HL-60 (cell line): ENCODE measurements at regions not wholly inside any gene's neighbourhood (a gene's known extent, or its start where the extent isn't known, plus 50 kb on each side); places are given as distances from the start of the nearest gene placed in this dataset.

Experiments used
- DNase-seq, 2 experiments: peaks; one replicate each; pipeline ENCODE4 v3.0.0-alpha.2; 2010 to 2020; ENCODE audit warnings: low read depth in 1 of 2, low spot score in 1 of 2
- H3K27ac ChIP-seq: fragments of 250-450 bp; sonication (Bioruptor Pico); replicated peaks from 2 replicates; pipeline ENCODE4 v1.5.1; 2020; ENCODE audit warnings: mild to moderate bottlenecking, moderate library complexity
- H3K27me3 ChIP-seq: fragments of 250-450 bp; sonication (Bioruptor Pico); 2 replicates; pipeline ENCODE4 v1.5.1; 2021; ENCODE audit warnings: mild to moderate bottlenecking, moderate library complexity; ENCODE audit not compliant: insufficient read depth, poor library complexity, severe bottlenecking
- H3K4me3 ChIP-seq: replicated peaks from 2 replicates; pipeline ENCODE4 v1.5.1; 2011; ENCODE audit warnings: mild to moderate bottlenecking, control low read depth, low read length; ENCODE audit not compliant: insufficient read depth
- CTCF ChIP-seq: IDR thresholded peaks from one replicate; pipeline ENCODE4 v1.5.1; 2011; ENCODE audit warnings: low read length, control low read depth, inconsistent platforms; ENCODE audit not compliant: insufficient read depth
- GABPA ChIP-seq: IDR thresholded peaks from 2 replicates; pipeline ENCODE4 v1.6.1; 2012; ENCODE audit warnings: low read depth
- POLR2AphosphoS5 ChIP-seq: IDR thresholded peaks from 2 replicates; pipeline ENCODE4 v1.6.1; 2012; ENCODE audit warnings: low read depth
- SPI1 ChIP-seq: IDR thresholded peaks from 2 replicates; pipeline ENCODE4 v1.6.1; 2012; ENCODE audit warnings: low read depth, mild to moderate bottlenecking, borderline replicate concordance
- TF ChIP-seq, protein P1 (sequence below): IDR thresholded peaks from 2 replicates; pipeline ENCODE4 v1.6.1; 2012; ENCODE audit warnings: low read depth; ENCODE audit not compliant: insufficient replicate concordance

DNA sequence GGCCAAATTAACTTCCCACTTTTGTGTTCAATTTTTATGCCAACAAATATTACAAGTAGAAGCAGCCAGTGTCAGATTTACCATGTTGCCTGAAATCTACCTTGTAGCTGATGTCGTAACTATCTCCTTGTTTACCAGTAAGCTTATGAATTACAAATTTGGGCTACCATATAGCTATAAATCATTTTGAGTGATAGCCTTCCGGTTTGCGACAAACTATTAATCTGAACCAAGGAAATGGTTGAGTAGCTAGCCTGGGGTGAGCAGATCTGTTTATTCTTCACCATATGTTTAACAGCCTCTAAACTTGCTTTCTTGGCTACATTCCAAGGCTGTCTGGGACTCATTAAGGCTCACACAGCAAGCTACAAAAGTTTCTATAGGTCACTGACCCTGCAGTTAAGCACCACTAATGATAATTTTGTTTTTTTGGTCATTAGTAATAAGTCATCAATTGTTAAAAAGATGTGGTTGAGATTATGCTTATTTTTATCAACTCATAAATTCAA is 218.7 kb upstream of the SPOCK3 start:
- no peak for DNase-seq
- no peak overlapping the region for H3K27ac ChIP-seq
- H3K27me3 ChIP-seq: no peaks in the 10 kb centered on the region
- TF ChIP-seq GABPA: no peak
- no peak for TF ChIP-seq SPI1
- H3K4me3 ChIP-seq: no peak overlapping the region

DNA sequence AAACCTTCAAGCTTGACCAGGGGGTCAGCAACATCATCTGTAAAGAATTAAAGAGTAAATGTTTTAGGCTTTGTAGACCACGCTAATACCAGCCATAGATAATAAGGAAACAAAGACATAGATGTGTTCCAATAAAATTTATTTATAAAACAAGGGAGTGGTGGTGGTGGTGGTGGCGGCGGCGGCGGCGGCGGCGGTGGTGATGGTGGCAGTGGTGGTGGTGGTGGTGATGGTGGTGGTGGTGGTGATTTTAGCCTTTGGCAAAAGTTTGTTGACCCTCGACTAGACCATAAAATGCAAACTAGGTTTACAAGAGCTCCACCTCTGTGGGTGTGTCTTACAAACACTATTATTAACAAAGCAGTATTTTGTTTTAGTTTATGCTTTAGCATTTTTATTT is 222.3 kb upstream of the SPOCK3 start:
- Histone ChIP-seq H3K27me3 (no peaks in the 10 kb centered on the region), H3K4me3 (no peak overlapping the region), H3K27ac (no peak overlapping the region)
- no peak for TF ChIP-seq GABPA
- no peak for TF ChIP-seq POLR2AphosphoS5
- TF ChIP-seq, protein P1, sequence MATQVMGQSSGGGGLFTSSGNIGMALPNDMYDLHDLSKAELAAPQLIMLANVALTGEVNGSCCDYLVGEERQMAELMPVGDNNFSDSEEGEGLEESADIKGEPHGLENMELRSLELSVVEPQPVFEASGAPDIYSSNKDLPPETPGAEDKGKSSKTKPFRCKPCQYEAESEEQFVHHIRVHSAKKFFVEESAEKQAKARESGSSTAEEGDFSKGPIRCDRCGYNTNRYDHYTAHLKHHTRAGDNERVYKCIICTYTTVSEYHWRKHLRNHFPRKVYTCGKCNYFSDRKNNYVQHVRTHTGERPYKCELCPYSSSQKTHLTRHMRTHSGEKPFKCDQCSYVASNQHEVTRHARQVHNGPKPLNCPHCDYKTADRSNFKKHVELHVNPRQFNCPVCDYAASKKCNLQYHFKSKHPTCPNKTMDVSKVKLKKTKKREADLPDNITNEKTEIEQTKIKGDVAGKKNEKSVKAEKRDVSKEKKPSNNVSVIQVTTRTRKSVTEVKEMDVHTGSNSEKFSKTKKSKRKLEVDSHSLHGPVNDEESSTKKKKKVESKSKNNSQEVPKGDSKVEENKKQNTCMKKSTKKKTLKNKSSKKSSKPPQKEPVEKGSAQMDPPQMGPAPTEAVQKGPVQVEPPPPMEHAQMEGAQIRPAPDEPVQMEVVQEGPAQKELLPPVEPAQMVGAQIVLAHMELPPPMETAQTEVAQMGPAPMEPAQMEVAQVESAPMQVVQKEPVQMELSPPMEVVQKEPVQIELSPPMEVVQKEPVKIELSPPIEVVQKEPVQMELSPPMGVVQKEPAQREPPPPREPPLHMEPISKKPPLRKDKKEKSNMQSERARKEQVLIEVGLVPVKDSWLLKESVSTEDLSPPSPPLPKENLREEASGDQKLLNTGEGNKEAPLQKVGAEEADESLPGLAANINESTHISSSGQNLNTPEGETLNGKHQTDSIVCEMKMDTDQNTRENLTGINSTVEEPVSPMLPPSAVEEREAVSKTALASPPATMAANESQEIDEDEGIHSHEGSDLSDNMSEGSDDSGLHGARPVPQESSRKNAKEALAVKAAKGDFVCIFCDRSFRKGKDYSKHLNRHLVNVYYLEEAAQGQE: no peak
- TF ChIP-seq CTCF: no peak
- TF ChIP-seq SPI1: no peak
- DNase-seq: no peak

- DNase-seq: no peak
- no peak overlapping the region for H3K27ac ChIP-seq
- no peaks in the 10 kb centered on the region for H3K27me3 ChIP-seq
- TF ChIP-seq POLR2AphosphoS5 (no peak), SPI1 (no peak), GABPA (no peak)
- H3K4me3 ChIP-seq: no peak overlapping the region
Measured at GRCh38 chr4:167469436-167469835, 235.1 kb upstream of the SPOCK3 start.

- Histone ChIP-seq H3K27me3 (no peaks in the 10 kb centered on the region), H3K27ac (no peak overlapping the region), H3K4me3 (no peak overlapping the region)
- no peak for DNase-seq
- TF ChIP-seq POLR2AphosphoS5 (no peak), SPI1 (no peak), GABPA (no peak), CTCF (no peak)
- TF ChIP-seq, protein P1: no peak
Measured at GRCh38 chr4:167475951-167476350, 241.7 kb upstream of the SPOCK3 start.

GRCh38 chr4:167492007-167492406 is 257.7 kb upstream of the SPOCK3 start:
- H3K27ac ChIP-seq: no peak overlapping the region
- no peak for TF ChIP-seq CTCF
- TF ChIP-seq POLR2AphosphoS5: no peak
- TF ChIP-seq GABPA: no peak
- TF ChIP-seq, protein P1: no peak
- no peak for TF ChIP-seq SPI1
- DNase-seq: no peak
- no peaks in the 10 kb centered on the region for H3K27me3 ChIP-seq
- H3K4me3 ChIP-seq: no peak overlapping the region
